Pancreas (tissue), 10 donors: ENCODE measurements at regions not wholly inside any gene's neighbourhood (a gene's known extent, or its start where the extent isn't known, plus 50 kb on each side); places are given as distances from the start of the nearest gene placed in this dataset.

Source experiments
- ATAC-seq, 4 donors: fragments of 200-7000 bp; cut with Tn5 transposase; one replicate each; pipeline versions ENCODE4 v1.8.0 to v1.9.1; 2020; ENCODE audit warnings: mild to moderate bottlenecking in 4 of 4, moderate library complexity in 4 of 4
- DNase-seq, 6 donors: peaks; one replicate each; pipeline ENCODE4 v3.0.0-alpha.2; 2020
- FAIRE-seq: peaks from 2 replicates; lab custom pipeline; 2012; peaks lifted over from hg19 to GRCh38; lab: Jason Lieb, UNC
- H3K27ac ChIP-seq, 4 donors: fragments of 200-600 bp; sonication (generic); 1 replicate in 3 of 4; 2 replicates in 1 of 4; pipeline versions ENCODE4 v1.5.0 to v1.8.0; 2020
- H3K27me3 ChIP-seq, 4 donors: fragments of 200-600 bp; one replicate each; pipeline ENCODE4 v1.8.0; 2021
- H3K36me3 ChIP-seq, 3 donors: fragments of 200-600 bp; sonication (generic) in 1 of 3; one replicate each; pipeline versions ENCODE4 v1.5.0 to v1.8.0; 2020 to 2021
- H3K4me1 ChIP-seq, 3 donors: fragments of 200-600 bp; one replicate each; pipeline ENCODE4 v1.8.0; 2021
- H3K4me3 ChIP-seq, 4 donors: fragments of 200-600 bp; sonication (generic) in 2 of 4; one replicate each; pipeline versions ENCODE4 v1.5.0 to v1.8.0; 2020 to 2021
- H3K9me3 ChIP-seq, 4 donors: fragments of 200-600 bp; one replicate each; pipeline ENCODE4 v1.8.0; 2021
- CTCF ChIP-seq, 4 donors: fragments of 200-600 bp; sonication (generic) in 3 of 4; IDR thresholded peaks; one replicate each; pipeline versions ENCODE4 v1.5.0 to v1.8.0; 2021; ENCODE audit warnings: antibody characterized with exemption in 4 of 4
- WGBS, 2 donors: extraction: QIAGEN DNeasy Blood & Tissue Kit; methylation state at CpG; one replicate each; pipeline ENCODE4 v1.1.7; 2013; 5-methylcytosine and 5-hydroxymethylcytosine counted together
- intact Hi-C, 3 donors: fragments of 100-400 bp; cut with DNase I; formaldehyde crosslinking; loops; one replicate each; pipeline versions ENCODE4 v1.11.1 to v1.14.2; 2022
- donor health status: healthy with polysubstance abuse.
- donor health status: DM: no; HTN: no; CAD: no; lungs with moderate emphysema.
- donor health status: DM: no; HTN: no; CAD: no.
- donor health status: control.
- donor health status: control.
- donor health status: Bipolar disorder and iron deficiency.
- donor health status: DM: yes; HTN: yes; CAD: no.
- donor health status: DM: no; HTN: no; CAD: no.
- donor health status: DM: no; HTN: no; CAD: no.
- donor health status: DM: yes; HTN: yes; CAD: no.

GRCh38 chr18:77567205-77567604, 317.6 kb downstream of the GALR1 start:
- intact Hi-C loops = no loop called here
- Histone ChIP-seq H3K4me1 (no peaks in the 10 kb centered on the region), H3K27me3 (no peaks in the 10 kb centered on the region), H3K36me3 (no peaks in the 10 kb centered on the region), H3K27ac (no peak overlapping the region), H3K4me3 (no peak overlapping the region), H3K9me3 (no peaks in the 10 kb centered on the region)
- FAIRE-seq = no peak
- TF ChIP-seq CTCF (IDR thresholded peaks at IDR 0.05) = no peak
- WGBS, 2 donors = 69 to 73% methylated on average over 8 of the region's 8 CpGs
- no peak for DNase-seq
- no peak for ATAC-seq

- no peak for TF ChIP-seq CTCF (IDR thresholded peaks at IDR 0.05)
- no peak for ATAC-seq
- Histone ChIP-seq H3K9me3 (no peaks in the 10 kb centered on the region), H3K4me3 (no peak overlapping the region), H3K36me3 (no peaks in the 10 kb centered on the region), H3K27me3 (no peaks in the 10 kb centered on the region), H3K27ac (no peak overlapping the region), H3K4me1 (no peaks in the 10 kb centered on the region)
- DNase-seq = no peak
- intact Hi-C loops = no loop called here
- FAIRE-seq = no peak
- WGBS, 2 donors = 73 to 80% methylated on average over 8 of the region's 8 CpGs
Measured at GRCh38 chr18:77571743-77572142, 322.1 kb downstream of the GALR1 start.

GRCh38 chr18:77572537-77572936, 322.9 kb downstream of the GALR1 start:
- TF ChIP-seq CTCF (IDR thresholded peaks at IDR 0.05) = no peak
- no peak for FAIRE-seq
- no peak for DNase-seq
- H3K27ac ChIP-seq = no peak overlapping the region
- no peak for ATAC-seq
- no peaks in the 10 kb centered on the region for H3K4me1 ChIP-seq
- H3K9me3 ChIP-seq = no peaks in the 10 kb centered on the region
- WGBS, 2 donors = 81 to 86% methylated on average over 9 of the region's 9 CpGs
- H3K27me3 ChIP-seq = no peaks in the 10 kb centered on the region
- intact Hi-C loops = no loop called here
- no peaks in the 10 kb centered on the region for H3K36me3 ChIP-seq
- H3K4me3 ChIP-seq = no peak overlapping the region

GRCh38 chr18:77573571-77573970, 323.9 kb downstream of the GALR1 start:
- no peak overlapping the region for H3K4me3 ChIP-seq
- no peaks in the 10 kb centered on the region for H3K36me3 ChIP-seq
- ATAC-seq (no peak), DNase-seq (no peak), FAIRE-seq (no peak)
- intact Hi-C loops = no loop called here
- H3K27me3 ChIP-seq = no peaks in the 10 kb centered on the region
- WGBS, 2 donors = 88 to 95% methylated on average over 3 of the region's 3 CpGs
- no peak overlapping the region for H3K27ac ChIP-seq
- TF ChIP-seq CTCF (IDR thresholded peaks at IDR 0.05) = no peak
- no peaks in the 10 kb centered on the region for H3K4me1 ChIP-seq
- H3K9me3 ChIP-seq = no peaks in the 10 kb centered on the region

- intact Hi-C loops = no loop called here
- H3K27ac ChIP-seq = no peak overlapping the region
- TF ChIP-seq CTCF (IDR thresholded peaks at IDR 0.05) = no peak
- no peaks in the 10 kb centered on the region for H3K36me3 ChIP-seq
- ATAC-seq (no peak), FAIRE-seq (no peak), DNase-seq (no peak)
- 78 to 79% methylated on average over 7 of the region's 7 CpGs for WGBS, 2 donors
- H3K4me3 ChIP-seq = no peak overlapping the region
- no peaks in the 10 kb centered on the region for H3K9me3 ChIP-seq
- no peaks in the 10 kb centered on the region for H3K27me3 ChIP-seq
- no peaks in the 10 kb centered on the region for H3K4me1 ChIP-seq
Measured at GRCh38 chr18:77590943-77591515, 341.4 kb downstream of the GALR1 start.
